Mucosa of descending colon (tissue), 3 donors: ENCODE measurements at regions not wholly inside any gene's neighbourhood (a gene's known extent, or its start where the extent isn't known, plus 50 kb on each side); places are given as distances from the start of the nearest gene placed in this dataset.

Source experiments
- ATAC-seq: fragments of 200-7000 bp; cut with Tn5 transposase; one replicate; pipeline ENCODE4 v1.9.1; 2020; ENCODE audit warnings: mild to moderate bottlenecking, moderate library complexity
- DNase-seq, 3 donors: peaks; one replicate each; pipeline ENCODE4 v3.0.0-alpha.2; 2020
- H3K36me3 ChIP-seq: fragments of 200-600 bp; one replicate; pipeline ENCODE4 v1.8.0; 2021; ENCODE audit warnings: low read depth, mild to moderate bottlenecking
- H3K4me1 ChIP-seq: fragments of 200-600 bp; one replicate; pipeline ENCODE4 v1.8.0; 2021; ENCODE audit warnings: low read depth, mild to moderate bottlenecking
- H3K4me3 ChIP-seq: fragments of 200-600 bp; one replicate; pipeline ENCODE4 v1.8.0; 2021; ENCODE audit warnings: mild to moderate bottlenecking
- H3K9me3 ChIP-seq: fragments of 200-600 bp; one replicate; pipeline ENCODE4 v1.8.0; 2021; ENCODE audit warnings: mild to moderate bottlenecking
- CTCF ChIP-seq: fragments of 200-600 bp; IDR thresholded peaks from one replicate; pipeline ENCODE4 v1.8.0; 2022; ENCODE audit warnings: antibody characterized with exemption, mild to moderate bottlenecking
- intact Hi-C, 2 donors: fragments of 100-400 bp; cut with DNase I in 1 of 2; cut with micrococcal nuclease in 1 of 2; formaldehyde crosslinking; loops; one replicate each; pipeline versions ENCODE4 v1.11.0 to v1.11.1; 2022; cut with DNase I, micrococcal nuclease
- donor health status: DM: no; HTN: no; CAD: no; lungs with moderate emphysema.
- donor health status: DM: no; HTN: no; CAD: no.
- donor health status: DM: no; HTN: yes; CAD: no.

DNA sequence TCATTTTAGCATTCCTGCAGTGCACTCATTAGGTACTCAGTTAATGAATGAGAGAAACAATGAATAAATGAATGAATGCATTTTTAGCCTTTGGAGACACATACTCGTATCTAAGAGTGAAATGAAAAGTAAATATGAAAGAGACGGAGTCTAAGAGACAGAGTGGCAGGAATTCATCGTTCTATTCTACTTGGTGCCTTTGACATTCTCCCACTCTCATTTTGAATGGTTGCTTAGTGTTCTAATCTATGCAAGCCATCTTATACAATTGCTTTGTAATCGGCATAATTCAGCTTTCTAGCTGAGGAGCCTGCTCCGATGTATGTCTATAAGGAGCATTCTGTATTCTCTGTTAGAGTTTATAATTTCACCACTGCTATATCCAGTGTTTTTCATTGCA, 554.9 kb downstream of the PLCL1 start:
- ATAC-seq = no peak
- no peaks in the 10 kb centered on the region for H3K9me3 ChIP-seq
- no peaks in the 10 kb centered on the region for H3K4me1 ChIP-seq
- no peak for DNase-seq
- H3K4me3 ChIP-seq = no peak overlapping the region
- no peaks in the 10 kb centered on the region for H3K36me3 ChIP-seq
- intact Hi-C loops = no loop called here
- TF ChIP-seq CTCF = no peak

DNA sequence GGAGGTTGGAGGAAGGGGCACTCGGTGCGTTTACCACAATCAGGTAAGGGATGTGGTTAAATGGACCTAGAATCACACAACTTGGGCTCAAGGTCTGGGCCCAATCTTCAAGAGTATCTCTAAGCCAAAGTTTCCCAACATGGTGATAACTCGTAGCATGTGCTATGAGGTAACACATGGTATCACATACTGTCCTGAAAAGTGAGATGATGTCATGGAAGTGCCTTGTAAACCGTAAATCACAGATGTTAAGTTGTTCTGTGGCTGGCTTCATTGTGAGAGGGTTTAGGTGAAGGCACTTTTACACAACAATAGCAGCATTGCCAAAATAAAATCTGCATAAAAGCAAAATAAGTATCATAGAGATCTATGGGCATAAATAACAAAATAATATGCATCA, 551.8 kb downstream of the PLCL1 start:
- intact Hi-C loops = no loop called here
- Histone ChIP-seq H3K9me3 (no peaks in the 10 kb centered on the region), H3K4me1 (no peaks in the 10 kb centered on the region), H3K36me3 (no peaks in the 10 kb centered on the region), H3K4me3 (no peak overlapping the region)
- TF ChIP-seq CTCF = no peak
- ATAC-seq (no peak), DNase-seq (no peak)

DNA sequence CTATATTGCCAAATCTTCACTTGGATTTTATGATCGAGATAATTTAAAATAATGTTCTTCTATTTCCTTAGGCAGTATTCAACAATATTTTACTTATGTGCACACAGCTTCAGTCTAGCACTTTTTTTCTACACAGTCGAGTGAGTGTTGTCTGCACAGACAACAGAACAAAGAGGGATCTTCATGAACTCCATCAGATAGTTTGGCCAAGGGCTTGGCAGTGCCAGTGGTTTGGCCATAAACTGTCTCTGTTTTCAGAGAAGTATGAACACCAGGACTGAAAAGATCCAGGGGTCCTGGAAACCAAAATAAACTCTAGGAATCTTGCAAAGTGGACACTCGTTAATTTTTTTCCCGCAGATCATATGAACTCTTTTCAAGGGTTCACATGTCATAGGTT, 547.3 kb downstream of the PLCL1 start:
- ATAC-seq = no peak
- intact Hi-C loops = no loop called here
- H3K9me3 ChIP-seq = no peaks in the 10 kb centered on the region
- H3K36me3 ChIP-seq = no peaks in the 10 kb centered on the region
- DNase-seq = no peak
- no peak for TF ChIP-seq CTCF
- H3K4me3 ChIP-seq = no peak overlapping the region
- no peaks in the 10 kb centered on the region for H3K4me1 ChIP-seq

GRCh38 chr2:198347946-198348345, 543.6 kb downstream of the PLCL1 start:
- DNase-seq = no peak
- ATAC-seq = no peak
- no peak for TF ChIP-seq CTCF
- no peaks in the 10 kb centered on the region for H3K9me3 ChIP-seq
- no peaks in the 10 kb centered on the region for H3K4me1 ChIP-seq
- H3K36me3 ChIP-seq = no peaks in the 10 kb centered on the region
- H3K4me3 ChIP-seq = no peak overlapping the region
- intact Hi-C loops = no loop called here

DNA sequence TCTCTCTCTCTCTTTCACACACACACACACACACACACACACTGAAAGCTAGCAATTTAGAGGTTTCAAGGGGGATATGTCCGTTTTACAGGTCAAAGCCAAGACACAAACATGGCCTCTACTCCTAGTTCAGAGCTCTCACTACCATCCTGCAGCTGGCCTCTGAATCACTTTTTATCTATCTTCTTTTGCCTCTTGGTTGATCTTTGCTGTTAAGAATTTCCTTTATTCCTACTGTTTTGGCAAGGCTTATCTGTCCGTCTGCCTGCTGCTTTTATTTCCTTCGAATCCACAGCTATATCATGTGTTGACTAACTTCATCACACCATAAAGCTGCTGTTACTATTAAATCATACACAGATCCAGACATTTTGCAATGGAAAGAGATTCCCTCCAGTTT, 543.0 kb downstream of the PLCL1 start:
- H3K4me1 ChIP-seq = no peaks in the 10 kb centered on the region
- intact Hi-C loops = no loop called here
- no peak for TF ChIP-seq CTCF
- ATAC-seq (no peak), DNase-seq (no peak)
- H3K4me3 ChIP-seq = no peak overlapping the region
- no peaks in the 10 kb centered on the region for H3K36me3 ChIP-seq
- H3K9me3 ChIP-seq = no peaks in the 10 kb centered on the region

DNA sequence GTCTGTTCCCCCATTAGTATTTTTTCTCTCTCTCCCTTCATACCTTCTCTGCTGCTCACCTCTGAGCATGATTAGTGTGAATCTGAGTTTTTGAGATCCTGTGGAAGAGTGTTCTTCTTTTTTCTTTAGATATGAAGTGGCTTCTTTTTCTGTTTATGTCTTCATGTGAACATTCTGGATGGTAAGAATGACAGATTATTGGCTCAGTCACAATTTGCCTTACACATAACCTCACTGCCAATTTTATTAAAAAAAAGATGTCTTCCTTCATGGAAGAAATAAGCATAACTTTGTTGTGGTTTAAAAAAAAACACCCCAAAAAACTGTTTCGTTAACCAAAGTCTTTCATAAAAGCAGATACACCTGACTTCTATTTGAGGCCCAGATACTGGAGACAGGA, 539.1 kb downstream of the PLCL1 start:
- H3K36me3 ChIP-seq = no peaks in the 10 kb centered on the region
- H3K9me3 ChIP-seq = no peaks in the 10 kb centered on the region
- intact Hi-C loops = no loop called here
- DNase-seq = no peak
- TF ChIP-seq CTCF = no peak
- H3K4me1 ChIP-seq = no peaks in the 10 kb centered on the region
- no peak overlapping the region for H3K4me3 ChIP-seq
- no peak for ATAC-seq
